Fibroblast of peridontal ligament (primary cell): ENCODE measurements at regions not wholly inside any gene's neighbourhood (a gene's known extent, or its start where the extent isn't known, plus 50 kb on each side); places are given as distances from the start of the nearest gene placed in this dataset.

Experiments used
- DNase-seq: peaks from one replicate; pipeline ENCODE4 v3.0.0-alpha.2; 2010; ENCODE audit errors: extremely low read depth

GRCh38 chr7:84821671-84822534 lies 365.0 kb downstream of the SEMA3D start:
- no peak for DNase-seq

GRCh38 chr7:84820481-84820880 lies 366.4 kb downstream of the SEMA3D start:
- DNase-seq, result no peak

- DNase-seq, result no peak
These were observed 369.8 kb downstream of the SEMA3D start for GRCh38 chr7:84817016-84817415.

GRCh38 chr7:84813376-84813775 lies 373.5 kb downstream of the SEMA3D start:
- no peak for DNase-seq

- DNase-seq, result no peak
These were observed 374.8 kb downstream of the SEMA3D start for GRCh38 chr7:84812021-84812420.

DNA sequence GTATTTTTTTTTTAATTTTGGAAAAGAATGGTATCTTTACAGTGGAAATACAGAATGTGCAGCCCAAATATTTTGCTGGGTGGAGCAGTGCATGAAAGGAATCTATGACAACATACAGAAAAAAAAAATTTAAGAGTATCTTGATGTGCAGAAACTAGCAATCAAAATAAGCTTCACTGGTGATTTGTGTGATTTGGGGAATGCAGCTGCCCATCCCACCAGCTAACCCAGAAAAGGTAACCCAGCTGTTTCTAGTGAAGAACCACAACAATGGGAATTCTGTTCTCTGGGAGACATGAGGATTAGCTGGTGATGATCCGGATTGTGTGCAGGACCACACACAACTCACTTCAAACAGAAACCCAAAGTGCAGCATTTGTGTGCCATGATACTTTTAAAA lies 375.5 kb downstream of the SEMA3D start:
- peak; percentile 29 for DNase-seq

- DNase-seq, result no peak
These were observed 377.0 kb downstream of the SEMA3D start for GRCh38 chr7:84809877-84810276.

DNA sequence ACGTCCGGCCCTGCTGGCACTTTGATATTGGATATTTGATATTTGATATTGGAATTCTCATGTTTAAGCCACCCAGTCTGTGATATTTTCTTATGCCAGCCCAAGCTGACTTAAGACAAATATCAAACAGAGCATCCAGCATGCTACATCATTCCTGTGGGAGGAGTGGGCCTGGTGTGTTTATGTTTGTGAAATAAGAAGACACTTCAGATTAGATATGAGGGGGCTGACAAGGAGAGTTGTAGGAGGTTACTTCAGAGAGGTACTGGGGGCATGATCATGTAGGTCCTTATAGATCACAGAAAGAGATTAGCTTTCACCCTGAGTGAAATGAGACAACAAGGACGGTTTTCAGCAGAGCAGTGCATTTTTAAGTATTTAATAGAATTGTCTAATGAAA lies 382.9 kb downstream of the SEMA3D start:
- DNase-seq, result no peak

DNA sequence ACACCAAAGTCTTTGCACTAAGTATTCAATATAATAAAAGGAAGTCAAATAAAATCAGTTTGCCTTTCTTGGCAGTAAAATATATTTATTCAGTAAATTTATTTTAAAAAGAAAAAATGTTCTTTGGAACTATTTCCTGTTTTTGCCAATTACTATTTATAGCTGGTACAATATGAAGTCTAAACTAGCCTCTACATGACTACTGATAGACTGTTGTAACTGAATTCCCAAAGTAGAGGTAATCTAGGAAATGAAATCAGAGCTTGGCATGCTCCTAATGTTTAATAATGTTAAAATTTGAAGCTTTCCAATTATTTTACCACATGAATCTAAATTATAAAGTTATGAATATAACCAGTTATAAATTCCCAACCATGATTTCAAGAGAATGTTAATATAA lies 385.5 kb downstream of the SEMA3D start:
- peak; percentile 34 for DNase-seq

GRCh38 chr7:84800846-84801245 lies 386.0 kb downstream of the SEMA3D start:
- peak; percentile 31 for DNase-seq

DNA sequence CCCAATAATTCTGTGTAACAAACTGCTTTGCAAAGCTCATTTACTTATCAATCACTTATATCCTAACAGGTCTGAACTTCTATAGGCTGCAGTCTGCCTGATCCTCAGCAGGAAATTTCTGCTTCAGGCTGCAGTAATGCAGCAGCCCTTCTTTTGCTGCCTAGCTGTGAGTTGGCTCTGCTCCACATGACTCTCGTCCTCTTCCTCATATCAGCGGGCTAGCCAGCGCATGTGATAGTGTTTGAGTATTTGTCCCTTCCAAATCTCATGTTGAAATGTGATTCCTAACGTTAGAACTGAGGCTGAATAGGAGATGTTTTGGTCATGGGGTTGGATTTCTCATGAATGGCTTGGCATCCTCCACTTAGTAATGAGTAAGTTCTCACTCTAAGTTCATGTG lies 387.8 kb downstream of the SEMA3D start:
- DNase-seq, result no peak

DNA sequence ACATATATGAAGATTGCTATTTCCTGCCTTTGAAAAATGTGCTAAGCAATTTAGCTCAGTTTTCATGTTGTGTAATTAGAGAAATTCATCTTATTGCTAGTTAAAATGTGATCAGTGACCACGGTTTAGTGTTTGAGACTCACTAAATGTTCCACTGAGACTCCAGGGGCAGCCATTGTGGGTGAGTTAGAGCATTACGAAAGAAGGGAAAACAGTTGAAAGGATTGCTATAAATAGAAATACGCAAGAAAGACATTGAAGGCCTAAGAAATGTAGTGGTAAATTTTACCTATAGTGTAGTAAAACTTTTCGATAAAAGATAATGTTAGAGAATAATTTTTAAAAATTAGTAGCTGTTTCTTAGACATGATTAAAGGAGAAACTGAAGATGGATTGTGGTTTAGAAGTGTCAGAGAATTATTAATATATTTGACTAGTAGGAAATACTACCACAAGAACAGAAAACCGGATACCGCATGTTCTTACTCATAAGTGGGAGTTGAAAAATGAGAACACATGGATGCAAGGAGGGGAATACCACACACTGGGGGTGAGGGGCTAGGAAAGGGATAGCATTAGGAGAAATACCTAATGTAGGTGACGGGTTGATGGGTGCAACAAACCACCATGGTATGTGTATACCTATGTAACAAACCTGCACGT lies 394.5 kb downstream of the SEMA3D start:
- DNase-seq, result peak; percentile 26

GRCh38 chr7:84790882-84791281 lies 396.0 kb downstream of the SEMA3D start:
- DNase-seq, result peak; percentile 94

- DNase-seq, result no peak
These were observed 400.8 kb downstream of the SEMA3D start for GRCh38 chr7:84786073-84786472.

DNA sequence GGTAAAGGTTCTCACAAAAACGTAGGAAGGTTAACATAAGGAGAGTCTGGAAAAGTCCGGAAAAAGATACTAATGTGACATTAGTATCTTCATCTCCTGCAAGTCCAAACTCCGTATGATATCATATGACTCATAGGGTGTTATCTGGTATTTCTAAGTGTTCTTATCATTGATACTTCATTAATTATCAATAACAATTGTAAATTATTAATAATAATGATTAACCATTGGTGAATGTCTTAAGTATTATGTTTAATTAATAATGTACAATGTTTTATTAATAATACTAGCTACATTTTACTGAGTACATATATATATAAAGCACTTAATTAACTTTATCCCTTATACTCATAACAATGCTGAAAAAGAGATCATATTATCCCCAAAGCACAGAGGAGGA lies 402.4 kb downstream of the SEMA3D start:
- no peak for DNase-seq

GRCh38 chr7:84783141-84783778 lies 403.6 kb downstream of the SEMA3D start:
- DNase-seq, result peak; percentile 58

DNA sequence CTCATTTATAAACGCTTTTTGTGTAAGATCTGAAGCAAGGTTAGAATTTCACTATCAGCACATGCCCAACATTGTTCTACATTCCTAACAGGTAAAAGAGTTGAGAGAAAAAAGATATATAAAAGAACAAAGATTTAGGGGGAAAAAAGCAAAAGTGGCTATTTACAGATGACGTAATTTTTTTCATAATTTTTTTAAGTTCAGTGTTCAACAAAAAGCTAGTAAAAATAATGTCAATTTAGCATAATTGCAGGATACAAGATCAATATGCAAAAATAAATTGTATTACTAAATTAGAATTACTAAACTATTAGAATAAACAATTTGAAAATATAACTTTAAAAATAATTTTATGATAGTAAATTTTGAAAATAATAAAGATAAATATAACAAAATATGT lies 405.0 kb downstream of the SEMA3D start:
- no peak for DNase-seq

- DNase-seq, result no peak
These were observed 406.4 kb downstream of the SEMA3D start for GRCh38 chr7:84780158-84781124.

GRCh38 chr7:84757761-84758160 lies 429.1 kb downstream of the SEMA3D start:
- DNase-seq, result peak; percentile 52

GRCh38 chr7:84746353-84746752 lies 440.5 kb downstream of the SEMA3D start:
- peak; percentile 75 for DNase-seq

- peak; percentile 75 for DNase-seq
These were observed 442.5 kb downstream of the SEMA3D start for GRCh38 chr7:84744385-84744784.
